Activated naive CD8-positive, alpha-beta T cell treated with anti-CD3 and anti-CD28 coated beads, Interleukin-2, amount 10 ng/mL, durations not matched to agents 7 days and 5 days (primary cell): ENCODE measurements at regions not wholly inside any gene's neighbourhood (a gene's known extent, or its start where the extent isn't known, plus 50 kb on each side); places are given as distances from the start of the nearest gene placed in this dataset.
"Not testable (repeated sequence)": the region's sequence is repeated elsewhere in the genome, so short reads cannot be mapped to it uniquely, and the experiment has no call there.

Experiments used
- ATAC-seq: fragments of 150-1000 bp; cut with Tn5 transposase; one replicate; pipeline ENCODE4 v1.10.0; 2021; ENCODE audit warnings: low read depth, moderate library complexity
- POLR2A ChIA-PET: fragments of 350-600 bp; sonication (Branson Sonifier 250); formaldehyde crosslinking; loops from one replicate; lab custom pipeline; 2021; ENCODE audit warnings: antibody characterized with exemption; lab: Charles Lee
- DNase-seq: peaks from one replicate; pipeline ENCODE4 v3.0.0; 2021
- H3K27ac Mint-ChIP-seq: one replicate; pipeline ENCODE4 v1.8.0; 2022; ENCODE audit warnings: mild to moderate bottlenecking, mixed read lengths
- H3K27me3 Mint-ChIP-seq: one replicate; pipeline ENCODE4 v1.8.0; 2022; ENCODE audit warnings: mild to moderate bottlenecking, moderate library complexity, mixed read lengths
- H3K36me3 Mint-ChIP-seq: one replicate; pipeline ENCODE4 v1.8.0; 2021; ENCODE audit warnings: mild to moderate bottlenecking, mixed read lengths
- H3K4me1 Mint-ChIP-seq: one replicate; pipeline ENCODE4 v1.8.0; 2021; ENCODE audit warnings: mixed read lengths
- H3K4me3 Mint-ChIP-seq: one replicate; pipeline ENCODE4 v1.8.0; 2022; ENCODE audit warnings: mild to moderate bottlenecking, moderate library complexity, mixed read lengths
- H3K9me3 Mint-ChIP-seq: one replicate; pipeline ENCODE4 v1.8.0; 2021; ENCODE audit warnings: mixed read lengths

DNA sequence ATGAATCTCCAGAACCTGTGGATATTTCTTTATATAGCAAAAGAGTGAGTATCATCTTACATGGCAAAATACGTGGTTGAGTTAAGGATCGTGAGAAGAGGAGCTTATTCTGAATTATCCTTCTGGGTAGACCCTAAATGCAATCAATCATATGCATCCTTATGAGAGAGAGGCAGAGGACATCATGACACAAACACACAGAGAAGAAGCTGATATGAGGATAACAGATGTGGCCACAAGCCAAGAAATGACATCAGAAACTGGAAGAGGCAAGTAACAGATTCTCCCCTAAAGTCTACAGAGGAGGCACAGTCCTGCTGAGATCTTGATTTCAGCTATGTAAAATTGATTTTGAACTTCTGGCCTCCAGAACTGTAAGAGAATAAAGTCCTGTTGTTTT lies 730.2 kb upstream of the ZNF804A start:
- H3K27me3 Mint-ChIP-seq = no peaks in the 10 kb centered on the region
- no peak overlapping the region for H3K4me3 Mint-ChIP-seq
- POLR2A ChIA-PET = no interaction called here
- no peaks in the 10 kb centered on the region for H3K36me3 Mint-ChIP-seq
- no peaks in the 10 kb centered on the region for H3K9me3 Mint-ChIP-seq
- no peak for ATAC-seq
- no peaks in the 10 kb centered on the region for H3K4me1 Mint-ChIP-seq
- no peak overlapping the region for H3K27ac Mint-ChIP-seq
- DNase-seq = no peak

DNA sequence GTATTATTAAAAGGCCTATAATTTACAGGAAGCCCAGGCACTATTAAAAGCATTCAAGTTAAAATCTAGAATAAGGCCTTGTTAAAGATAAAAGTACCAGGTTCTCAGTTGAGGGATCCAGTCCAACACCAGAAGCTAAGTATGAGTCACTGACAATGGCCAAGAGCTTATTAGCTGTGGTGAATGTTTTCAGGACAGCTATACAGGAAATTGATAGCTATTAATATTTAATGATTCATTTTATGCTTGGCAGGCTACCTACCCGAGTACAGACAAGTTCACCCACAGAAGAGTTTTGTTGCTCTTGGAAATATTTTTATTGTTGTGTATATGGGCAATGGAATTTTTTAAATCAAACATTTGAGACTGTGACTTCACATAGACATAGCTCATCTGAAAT lies 729.6 kb upstream of the ZNF804A start:
- ATAC-seq = no peak
- POLR2A ChIA-PET = no interaction called here
- H3K4me3 Mint-ChIP-seq = no peak overlapping the region
- H3K4me1 Mint-ChIP-seq = no peaks in the 10 kb centered on the region
- H3K27me3 Mint-ChIP-seq = no peaks in the 10 kb centered on the region
- H3K27ac Mint-ChIP-seq = no peak overlapping the region
- no peaks in the 10 kb centered on the region for H3K9me3 Mint-ChIP-seq
- no peak for DNase-seq
- no peaks in the 10 kb centered on the region for H3K36me3 Mint-ChIP-seq

DNA sequence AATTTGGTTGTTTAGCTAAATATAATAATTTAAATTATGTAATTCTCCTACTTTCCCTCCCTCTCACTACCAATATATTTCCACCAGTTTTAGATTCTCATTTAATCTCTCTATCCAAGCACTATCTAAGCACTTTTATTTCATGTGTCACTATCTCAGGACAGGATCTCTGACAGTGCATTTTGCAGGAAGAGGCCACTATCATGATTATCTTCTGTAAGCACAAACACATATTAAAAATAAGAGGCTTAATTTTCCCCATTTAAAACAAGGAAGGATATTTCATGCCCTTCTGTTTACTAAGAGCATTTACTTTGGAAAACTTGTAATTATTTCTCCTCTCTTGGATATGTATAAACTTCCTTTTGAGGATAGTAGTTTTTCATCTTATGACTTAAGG lies 726.2 kb upstream of the ZNF804A start:
- ATAC-seq (no peak), DNase-seq (no peak)
- POLR2A ChIA-PET = no interaction called here
- Mint-ChIP-seq H3K4me3 (no peak overlapping the region), H3K4me1 (no peaks in the 10 kb centered on the region), H3K9me3 (peaks cover 1% of the 10 kb centered on the region), H3K36me3 (no peaks in the 10 kb centered on the region), H3K27ac (no peak overlapping the region), H3K27me3 (no peaks in the 10 kb centered on the region)

DNA sequence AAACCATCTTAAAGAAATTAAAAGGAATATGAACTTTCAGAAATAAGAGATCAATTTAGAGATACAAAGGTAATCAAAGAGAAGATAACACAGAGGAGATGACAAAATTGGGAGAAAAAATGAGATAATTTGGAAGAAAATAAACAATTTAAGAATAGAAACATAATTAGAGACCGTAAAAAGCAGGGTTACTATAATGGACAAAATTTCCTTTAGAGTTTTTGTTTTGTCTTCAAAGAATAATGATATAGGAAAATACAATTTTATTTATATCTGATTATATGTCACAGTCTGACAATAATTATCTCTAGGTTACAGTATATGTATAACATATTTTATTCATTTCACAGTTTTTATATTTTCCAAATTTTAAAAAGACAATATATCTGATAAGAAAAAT lies 716.4 kb upstream of the ZNF804A start:
- POLR2A ChIA-PET = no interaction called here
- Mint-ChIP-seq H3K9me3 (peaks cover 4% of the 10 kb centered on the region), H3K4me1 (no peaks in the 10 kb centered on the region), H3K36me3 (no peaks in the 10 kb centered on the region), H3K4me3 (no peak overlapping the region), H3K27ac (no peak overlapping the region), H3K27me3 (no peaks in the 10 kb centered on the region)
- DNase-seq (no peak), ATAC-seq (no peak)

DNA sequence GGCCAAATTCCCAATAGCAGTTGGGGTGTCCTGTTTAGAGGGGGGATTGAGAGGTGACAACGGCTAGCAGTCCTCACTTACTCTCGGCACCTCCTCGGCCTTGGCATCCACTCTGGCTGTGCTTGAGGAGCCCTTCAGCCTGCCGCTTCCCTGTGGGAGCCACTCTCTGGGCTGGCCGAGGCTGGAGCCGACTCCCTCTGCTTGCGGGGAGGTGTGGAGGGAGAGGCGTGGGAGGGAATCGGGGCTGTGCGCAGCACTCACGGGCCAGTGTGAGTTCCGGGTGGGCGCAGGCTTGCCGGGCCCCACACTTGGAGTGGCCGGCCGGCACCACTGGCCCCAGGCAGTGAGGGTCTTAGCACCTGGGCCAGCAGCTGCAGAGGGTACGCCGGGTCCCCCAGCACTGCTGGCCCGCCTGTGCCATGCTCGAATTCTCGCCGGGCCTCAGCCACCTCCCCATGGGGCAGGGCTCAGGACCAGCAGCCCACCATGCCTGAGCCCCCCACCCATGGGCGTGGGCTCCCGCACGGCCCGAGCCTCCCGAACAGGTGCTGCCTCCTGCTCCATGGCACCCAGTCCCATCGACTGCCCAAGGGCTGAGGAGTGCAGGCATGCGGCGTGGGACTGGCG lies 705.9 kb upstream of the ZNF804A start:
- no peaks in the 10 kb centered on the region for H3K9me3 Mint-ChIP-seq
- DNase-seq = no peak
- no peaks in the 10 kb centered on the region for H3K27me3 Mint-ChIP-seq
- no peak overlapping the region for H3K4me3 Mint-ChIP-seq
- H3K36me3 Mint-ChIP-seq = no peaks in the 10 kb centered on the region
- no peaks in the 10 kb centered on the region for H3K4me1 Mint-ChIP-seq
- no peak overlapping the region for H3K27ac Mint-ChIP-seq
- ATAC-seq = no peak
- POLR2A ChIA-PET = no interaction called here

DNA sequence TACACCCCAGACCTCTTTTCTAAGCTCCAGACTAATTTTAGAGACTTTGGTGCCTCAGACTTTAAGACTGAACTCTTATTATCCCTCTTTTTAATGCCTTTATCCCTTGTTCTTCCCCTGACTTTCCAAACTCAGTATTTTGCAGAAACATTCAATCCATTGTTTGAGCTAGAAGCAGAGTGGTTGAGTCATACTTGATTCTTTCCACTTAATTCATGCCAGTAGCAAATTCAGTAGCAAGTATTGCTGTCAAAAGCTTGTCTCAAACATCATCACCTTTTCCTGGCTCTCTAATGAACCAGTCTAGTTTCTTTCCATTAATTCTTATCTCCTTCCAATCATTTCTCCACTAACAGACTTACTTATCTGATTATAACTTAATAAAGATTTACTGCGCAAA lies 699.7 kb upstream of the ZNF804A start:
- no peaks in the 10 kb centered on the region for H3K9me3 Mint-ChIP-seq
- H3K27me3 Mint-ChIP-seq = no peaks in the 10 kb centered on the region
- H3K27ac Mint-ChIP-seq = no peak overlapping the region
- no peaks in the 10 kb centered on the region for H3K4me1 Mint-ChIP-seq
- H3K4me3 Mint-ChIP-seq = no peak overlapping the region
- ATAC-seq = no peak
- no peaks in the 10 kb centered on the region for H3K36me3 Mint-ChIP-seq
- DNase-seq = no peak
- POLR2A ChIA-PET = no interaction called here

DNA sequence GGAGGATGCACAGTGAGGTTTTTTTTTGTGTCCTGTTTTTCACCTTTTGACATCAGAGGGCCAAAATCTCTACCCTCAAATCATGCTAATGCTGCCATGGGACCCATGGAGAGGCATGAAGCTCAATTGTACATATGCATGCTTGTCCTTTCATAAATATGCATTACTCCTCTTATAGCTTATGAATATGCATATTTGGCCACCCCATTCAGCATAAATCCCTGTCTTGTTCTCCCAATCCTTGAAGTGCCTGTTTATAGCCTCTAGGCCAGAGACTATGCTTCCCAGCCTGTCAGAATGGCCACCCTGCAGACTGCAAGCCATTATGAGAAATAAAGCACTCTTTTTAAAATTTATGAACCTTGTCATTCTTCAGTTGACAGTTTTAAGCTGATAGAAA lies 696.4 kb upstream of the ZNF804A start:
- H3K36me3 Mint-ChIP-seq = no peaks in the 10 kb centered on the region
- POLR2A ChIA-PET = no interaction called here

DNA sequence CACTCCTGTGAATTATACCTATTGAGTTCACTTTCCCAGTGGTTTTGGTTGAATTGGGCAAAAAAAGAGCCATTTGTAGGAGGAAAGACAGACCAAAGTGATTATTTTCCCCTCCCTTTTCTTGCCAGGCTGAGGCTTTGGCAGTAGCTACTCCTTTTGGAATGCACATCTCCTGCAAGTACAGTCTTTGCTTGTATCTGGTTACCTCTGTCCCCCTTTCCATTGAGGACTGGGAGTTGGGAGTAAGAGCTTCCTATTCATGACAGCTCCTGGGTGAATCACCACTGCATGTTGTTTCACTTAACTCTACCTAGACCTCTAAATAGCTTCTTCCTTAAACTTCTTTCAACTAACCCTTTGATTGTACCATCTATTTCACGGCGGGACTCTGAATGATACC lies 695.3 kb upstream of the ZNF804A start:
- DNase-seq = no peak
- POLR2A ChIA-PET = no interaction called here
- H3K4me3 Mint-ChIP-seq = no peak overlapping the region
- no peaks in the 10 kb centered on the region for H3K4me1 Mint-ChIP-seq
- H3K9me3 Mint-ChIP-seq = no peaks in the 10 kb centered on the region
- no peak overlapping the region for H3K27ac Mint-ChIP-seq
- H3K36me3 Mint-ChIP-seq = no peaks in the 10 kb centered on the region
- H3K27me3 Mint-ChIP-seq = no peaks in the 10 kb centered on the region
- no peak for ATAC-seq

More for the DNA sequence above, 696.4 kb upstream of the ZNF804A start:
- Mint-ChIP-seq H3K27me3 (no peaks in the 10 kb centered on the region), H3K9me3 (no peaks in the 10 kb centered on the region), H3K27ac (no peak overlapping the region), H3K4me1 (no peaks in the 10 kb centered on the region), H3K4me3 (no peak overlapping the region)
- DNase-seq (no peak), ATAC-seq (no peak)

DNA sequence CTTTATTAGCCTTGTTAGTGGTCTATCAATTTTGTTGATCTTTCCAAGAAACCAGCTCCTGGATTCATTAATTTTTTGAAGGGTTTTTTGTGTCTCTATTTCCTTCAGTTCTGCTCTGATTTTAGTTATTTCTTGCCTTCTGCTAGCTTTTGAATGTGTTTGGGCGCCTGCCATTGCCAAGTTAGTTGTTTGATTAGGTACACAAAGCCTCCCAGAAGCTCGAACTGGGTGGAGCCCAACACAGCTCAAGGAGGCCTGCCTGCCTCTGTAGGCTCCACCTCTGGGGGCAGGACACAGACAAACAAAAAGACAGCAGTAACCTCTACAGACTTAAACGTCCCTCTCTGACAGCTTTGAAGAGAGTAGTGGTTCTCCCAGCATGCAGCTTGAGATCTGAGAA lies 682.3 kb upstream of the ZNF804A start:
- H3K27ac Mint-ChIP-seq, POLR2A ChIA-PET, H3K9me3 Mint-ChIP-seq, H3K36me3 Mint-ChIP-seq, ATAC-seq, H3K4me3 Mint-ChIP-seq, DNase-seq, H3K27me3 Mint-ChIP-seq, H3K4me1 Mint-ChIP-seq: not testable (repeated sequence)

DNA sequence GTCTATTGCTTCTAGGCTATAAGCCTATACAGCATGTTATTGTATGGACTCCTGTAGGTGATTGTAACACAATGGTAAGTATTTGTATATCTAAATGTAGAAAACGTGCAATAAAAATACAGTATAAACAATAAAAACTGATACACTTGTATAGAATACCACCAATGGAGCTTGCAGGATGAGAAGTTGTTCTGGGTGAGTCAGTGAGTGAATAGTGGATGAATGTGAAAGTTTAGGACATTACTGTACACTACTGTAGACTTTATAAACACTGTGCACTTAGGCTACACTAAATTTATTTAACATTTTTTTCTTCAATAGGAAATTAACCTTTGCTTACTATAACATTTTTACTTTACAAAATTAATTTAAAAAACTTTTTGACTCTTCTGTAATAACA lies 679.2 kb upstream of the ZNF804A start:
- POLR2A ChIA-PET = no interaction called here
- H3K27ac Mint-ChIP-seq = no peak overlapping the region
- H3K36me3 Mint-ChIP-seq = no peaks in the 10 kb centered on the region
- H3K27me3 Mint-ChIP-seq = no peaks in the 10 kb centered on the region
- ATAC-seq (no peak), DNase-seq (no peak)
- H3K4me3 Mint-ChIP-seq = no peak overlapping the region
- peaks cover 2% of the 10 kb centered on the region for H3K9me3 Mint-ChIP-seq
- H3K4me1 Mint-ChIP-seq = no peaks in the 10 kb centered on the region

DNA sequence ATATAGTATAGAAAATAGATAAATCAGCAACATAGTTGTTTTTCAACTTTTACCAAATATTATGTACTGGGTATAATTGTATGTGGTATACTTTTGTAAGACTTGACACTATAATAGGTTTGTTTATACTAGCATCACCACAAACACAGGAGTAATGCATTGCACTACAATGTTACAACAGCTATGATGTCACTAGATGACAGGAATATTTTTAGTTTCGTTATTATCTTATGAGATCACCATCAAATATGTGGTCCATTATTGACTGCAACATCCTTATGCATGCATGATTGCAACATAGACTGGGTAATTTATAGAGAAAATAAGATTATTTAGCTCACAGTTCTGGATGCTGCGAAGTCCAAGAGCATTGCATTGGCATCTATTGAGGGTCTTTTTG lies 678.4 kb upstream of the ZNF804A start:
- DNase-seq = no peak
- H3K4me3 Mint-ChIP-seq = no peak overlapping the region
- H3K27ac Mint-ChIP-seq = no peak overlapping the region
- no peaks in the 10 kb centered on the region for H3K36me3 Mint-ChIP-seq
- H3K27me3 Mint-ChIP-seq = no peaks in the 10 kb centered on the region
- POLR2A ChIA-PET = no interaction called here
- no peaks in the 10 kb centered on the region for H3K4me1 Mint-ChIP-seq
- ATAC-seq = no peak
- H3K9me3 Mint-ChIP-seq = peaks cover 2% of the 10 kb centered on the region

DNA sequence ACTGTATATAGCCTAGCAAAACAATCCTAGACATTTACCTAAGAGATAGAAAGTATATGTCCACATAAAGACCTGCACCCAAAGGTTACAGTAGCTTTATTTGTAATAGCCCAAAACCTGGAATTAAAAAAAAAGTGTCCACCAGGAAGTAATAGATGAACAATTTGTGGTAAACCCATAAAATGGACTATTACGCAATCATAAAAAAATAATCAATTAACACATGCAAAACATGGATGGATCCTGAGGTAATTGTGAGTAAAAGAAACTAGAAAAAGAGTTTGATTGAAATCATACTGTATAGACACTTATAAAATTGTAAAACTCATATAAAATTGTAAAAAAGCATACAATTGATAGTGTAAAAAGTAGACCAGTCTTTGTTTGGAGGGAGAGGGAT lies 673.0 kb upstream of the ZNF804A start:
- Mint-ChIP-seq H3K27ac (no peak overlapping the region), H3K9me3 (peaks cover 6% of the 10 kb centered on the region), H3K4me3 (no peak overlapping the region), H3K4me1 (no peaks in the 10 kb centered on the region), H3K36me3 (no peaks in the 10 kb centered on the region), H3K27me3 (no peaks in the 10 kb centered on the region)
- POLR2A ChIA-PET = no interaction called here
- ATAC-seq = no peak
- DNase-seq = no peak

DNA sequence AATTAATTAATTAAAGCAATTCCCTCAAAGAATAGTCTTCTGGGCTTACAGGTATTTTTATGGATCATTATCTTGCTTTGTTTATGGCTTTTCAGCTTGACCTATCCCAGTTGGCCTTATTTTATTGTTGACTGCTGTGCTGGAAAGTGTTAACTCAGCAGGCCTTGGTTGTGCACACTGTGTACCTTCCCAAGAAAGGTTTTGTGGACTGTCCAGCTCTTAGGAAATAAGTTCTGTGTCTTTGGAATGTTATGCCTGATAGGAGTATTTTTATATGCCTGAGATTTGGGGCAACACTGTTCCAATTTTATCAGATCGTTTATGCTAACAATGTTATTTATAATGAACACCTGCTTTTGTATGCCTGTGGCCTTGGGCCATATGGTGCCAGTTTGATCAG lies 671.9 kb upstream of the ZNF804A start:
- POLR2A ChIA-PET = no interaction called here
- H3K36me3 Mint-ChIP-seq = no peaks in the 10 kb centered on the region
- no peak overlapping the region for H3K4me3 Mint-ChIP-seq
- H3K4me1 Mint-ChIP-seq = no peaks in the 10 kb centered on the region
- no peak overlapping the region for H3K27ac Mint-ChIP-seq
- no peaks in the 10 kb centered on the region for H3K27me3 Mint-ChIP-seq
- DNase-seq (no peak), ATAC-seq (no peak)
- H3K9me3 Mint-ChIP-seq = peaks cover 6% of the 10 kb centered on the region

DNA sequence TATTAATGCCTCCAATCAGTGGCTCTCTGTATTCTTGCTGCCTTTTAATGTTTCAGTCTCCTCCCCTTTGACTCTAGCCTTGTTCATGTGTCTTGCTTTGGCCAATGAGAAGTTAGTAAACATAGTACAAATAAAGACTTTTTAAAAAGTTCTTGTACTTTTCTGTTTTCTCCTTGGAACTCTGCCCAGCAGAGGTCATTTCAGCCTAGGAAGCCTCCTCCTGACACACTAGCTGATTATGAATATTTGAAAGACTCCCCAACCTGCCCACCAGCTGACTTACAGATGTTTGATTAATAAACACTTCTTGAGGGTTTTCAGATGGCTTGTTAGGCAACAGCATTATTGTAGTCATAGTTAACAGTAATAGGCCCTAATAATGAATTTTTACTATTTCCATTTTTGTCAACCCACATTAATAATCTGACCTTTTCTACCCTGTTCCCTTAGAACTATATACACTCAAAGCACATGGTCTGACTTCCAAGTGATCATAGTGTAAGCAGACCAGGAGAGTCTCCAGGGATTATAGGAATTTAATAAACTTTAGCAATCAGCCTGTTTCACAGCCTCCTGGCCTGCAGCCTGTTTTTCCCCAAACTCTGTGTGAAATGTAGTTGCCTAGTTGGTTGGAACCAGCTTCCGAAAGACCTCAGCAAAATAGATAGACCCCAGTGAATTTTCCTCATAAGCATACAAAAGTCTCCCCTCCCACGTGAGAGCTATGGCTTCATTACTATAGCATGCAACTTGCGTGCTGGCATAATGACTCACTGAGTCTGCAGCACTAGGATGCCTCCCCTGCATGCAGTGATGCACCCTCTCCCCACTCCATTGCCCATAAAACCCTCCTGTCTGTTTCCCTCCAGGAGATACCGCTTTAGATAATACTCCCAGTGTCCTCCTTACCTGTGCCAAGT lies 670.7 kb upstream of the ZNF804A start:
- DNase-seq (no peak), ATAC-seq (no peak)
- Mint-ChIP-seq H3K27me3 (no peaks in the 10 kb centered on the region), H3K36me3 (no peaks in the 10 kb centered on the region), H3K27ac (no peak overlapping the region), H3K4me1 (no peaks in the 10 kb centered on the region), H3K9me3 (peaks cover 6% of the 10 kb centered on the region), H3K4me3 (no peak overlapping the region)
- POLR2A ChIA-PET = no interaction called here
